Suprapubic skin (tissue), 4 donors: ENCODE measurements at regions not wholly inside any gene's neighbourhood (a gene's known extent, or its start where the extent isn't known, plus 50 kb on each side); places are given as distances from the start of the nearest gene placed in this dataset.

Experiments used
- DNase-seq, 2 donors: peaks; one replicate each; pipeline ENCODE4 v3.0.0-alpha.2; 2019; ENCODE audit warnings: low spot score in 2 of 2
- H3K27ac ChIP-seq: fragments of 200-600 bp; sonication (generic); one replicate; pipeline ENCODE4 v1.5.1; 2019
- H3K27me3 ChIP-seq: fragments of 200-600 bp; sonication (generic); one replicate; pipeline ENCODE4 v1.5.1; 2019
- H3K36me3 ChIP-seq: fragments of 200-600 bp; sonication (generic); one replicate; pipeline ENCODE4 v1.5.1; 2019
- H3K4me1 ChIP-seq: fragments of 200-600 bp; sonication (generic); one replicate; pipeline ENCODE4 v1.5.1; 2019
- H3K4me3 ChIP-seq: fragments of 200-600 bp; sonication (generic); one replicate; pipeline ENCODE4 v1.5.1; 2019; ENCODE audit warnings: mild to moderate bottlenecking
- H3K9me3 ChIP-seq: fragments of 200-600 bp; sonication (generic); one replicate; pipeline ENCODE4 v1.5.1; 2019
- EP300 ChIP-seq: sonication (generic); formaldehyde crosslinking; IDR thresholded peaks from one replicate; pipeline ENCODE4 v1.6.1; 2017; ENCODE audit warnings: antibody characterized with exemption
- POLR2A ChIP-seq, 2 donors: fragments of 450-650 bp; IDR thresholded peaks; one replicate each; pipeline ENCODE4 v1.6.1; 2017; ENCODE audit warnings: antibody characterized with exemption in 2 of 2, mild to moderate bottlenecking in 2 of 2, moderate library complexity in 2 of 2
- POLR2AphosphoS5 ChIP-seq, 3 donors: sonication (generic); formaldehyde crosslinking; IDR thresholded peaks; one replicate each; pipeline ENCODE4 v1.6.1; 2017; ENCODE audit warnings: antibody characterized with exemption in 3 of 3
- WGBS: methylation state at CpG from one replicate; pipeline ENCODE4 v1.1.5; 2018; 5-methylcytosine and 5-hydroxymethylcytosine counted together
- TF ChIP-seq, protein P1 (sequence below), 2 donors: fragments of 200-600 bp in 1 of 2; fragments of 450-650 bp in 1 of 2; sonication (generic) in 1 of 2; IDR thresholded peaks; one replicate each; pipeline ENCODE4 v1.5.1; 2016 to 2019; ENCODE audit warnings: antibody characterized with exemption in 2 of 2, mild to moderate bottlenecking in 1 of 2, moderate library complexity in 1 of 2

DNA sequence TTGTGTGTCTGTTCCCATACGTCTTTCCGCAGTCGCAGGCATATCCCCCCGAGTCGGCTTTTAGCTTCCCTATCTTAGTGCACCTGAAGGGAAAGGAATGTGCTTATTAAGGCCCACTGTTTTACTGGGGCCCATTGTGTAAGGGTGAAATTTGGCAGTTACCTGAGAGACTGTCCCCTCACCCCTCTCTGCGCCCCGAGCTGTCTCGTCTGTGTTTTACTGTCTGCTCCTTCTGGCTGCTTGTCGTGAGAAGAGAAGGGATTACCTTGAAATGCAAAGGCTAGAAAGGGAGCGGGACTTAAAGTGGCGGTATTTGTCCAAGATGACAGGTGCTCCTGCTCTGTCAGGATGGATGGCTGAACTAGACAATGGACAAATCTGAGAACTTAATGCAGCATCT lies 233.0 kb upstream of the POU1F1 start:
- no peaks in the 10 kb centered on the region for H3K27me3 ChIP-seq
- H3K4me3 ChIP-seq = no peak overlapping the region

DNA sequence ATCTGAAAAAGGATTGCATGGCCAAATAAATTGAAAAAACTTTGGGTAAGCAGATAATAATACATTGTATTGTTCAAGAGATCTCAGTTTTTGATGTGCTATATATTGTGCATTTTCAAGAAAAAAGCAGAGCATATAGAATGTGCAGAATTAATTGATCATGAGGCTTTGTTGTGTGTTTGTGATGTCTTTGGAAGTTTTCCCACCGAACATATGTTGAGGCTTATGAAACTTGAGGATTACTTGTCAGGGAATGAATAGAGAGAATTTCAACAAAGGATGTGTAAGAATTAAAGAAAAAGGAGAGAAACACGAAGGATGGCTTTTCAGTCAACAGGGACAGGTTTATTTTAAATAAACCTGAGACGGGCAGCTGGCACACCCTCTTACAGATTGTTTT lies 232.5 kb upstream of the POU1F1 start:
- no peaks in the 10 kb centered on the region for H3K4me1 ChIP-seq
- H3K27ac ChIP-seq = no peak overlapping the region
- no peaks in the 10 kb centered on the region for H3K9me3 ChIP-seq
- 33% methylated on average over 3 of the region's 3 CpGs for WGBS
- TF ChIP-seq EP300 (no peak), POLR2A (IDR thresholded peaks at IDR 0.05) (no peak), POLR2AphosphoS5 (IDR thresholded peaks at IDR 0.05) (no peak)
- TF ChIP-seq, protein P1, sequence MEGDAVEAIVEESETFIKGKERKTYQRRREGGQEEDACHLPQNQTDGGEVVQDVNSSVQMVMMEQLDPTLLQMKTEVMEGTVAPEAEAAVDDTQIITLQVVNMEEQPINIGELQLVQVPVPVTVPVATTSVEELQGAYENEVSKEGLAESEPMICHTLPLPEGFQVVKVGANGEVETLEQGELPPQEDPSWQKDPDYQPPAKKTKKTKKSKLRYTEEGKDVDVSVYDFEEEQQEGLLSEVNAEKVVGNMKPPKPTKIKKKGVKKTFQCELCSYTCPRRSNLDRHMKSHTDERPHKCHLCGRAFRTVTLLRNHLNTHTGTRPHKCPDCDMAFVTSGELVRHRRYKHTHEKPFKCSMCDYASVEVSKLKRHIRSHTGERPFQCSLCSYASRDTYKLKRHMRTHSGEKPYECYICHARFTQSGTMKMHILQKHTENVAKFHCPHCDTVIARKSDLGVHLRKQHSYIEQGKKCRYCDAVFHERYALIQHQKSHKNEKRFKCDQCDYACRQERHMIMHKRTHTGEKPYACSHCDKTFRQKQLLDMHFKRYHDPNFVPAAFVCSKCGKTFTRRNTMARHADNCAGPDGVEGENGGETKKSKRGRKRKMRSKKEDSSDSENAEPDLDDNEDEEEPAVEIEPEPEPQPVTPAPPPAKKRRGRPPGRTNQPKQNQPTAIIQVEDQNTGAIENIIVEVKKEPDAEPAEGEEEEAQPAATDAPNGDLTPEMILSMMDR (IDR thresholded peaks at IDR 0.05) = no peak
- H3K36me3 ChIP-seq = no peaks in the 10 kb centered on the region
- H3K4me3 ChIP-seq = no peak overlapping the region
- no peak for DNase-seq
- H3K27me3 ChIP-seq = no peaks in the 10 kb centered on the region

More for the DNA sequence above, 233.0 kb upstream of the POU1F1 start:
- no peak overlapping the region for H3K27ac ChIP-seq
- H3K36me3 ChIP-seq = no peaks in the 10 kb centered on the region
- no peaks in the 10 kb centered on the region for H3K4me1 ChIP-seq
- H3K9me3 ChIP-seq = no peaks in the 10 kb centered on the region
- WGBS = 35% methylated on average over 11 of the region's 11 CpGs
- DNase-seq = no peak
- TF ChIP-seq, protein P1 (IDR thresholded peaks at IDR 0.05) = no peak
- TF ChIP-seq EP300 (no peak), POLR2AphosphoS5 (IDR thresholded peaks at IDR 0.05) (no peak), POLR2A (IDR thresholded peaks at IDR 0.05) (no peak)

- Histone ChIP-seq H3K4me1 (no peaks in the 10 kb centered on the region), H3K27ac (no peak overlapping the region), H3K36me3 (no peaks in the 10 kb centered on the region), H3K9me3 (no peaks in the 10 kb centered on the region), H3K4me3 (no peak overlapping the region), H3K27me3 (no peaks in the 10 kb centered on the region)
- DNase-seq = no peak
- 64% methylated on average over 1 of the region's 1 CpG for WGBS
- TF ChIP-seq POLR2AphosphoS5 (IDR thresholded peaks at IDR 0.05) = no peak
- no peak for TF ChIP-seq EP300
Observed at GRCh38 chr3:87507753-87508152, 231.4 kb upstream of the POU1F1 start.

GRCh38 chr3:87503900-87504498 lies 227.6 kb upstream of the POU1F1 start:
- TF ChIP-seq, protein P1 (IDR thresholded peaks at IDR 0.05) = peak; percentile 22 to 33
- TF ChIP-seq EP300 = no peak

DNA sequence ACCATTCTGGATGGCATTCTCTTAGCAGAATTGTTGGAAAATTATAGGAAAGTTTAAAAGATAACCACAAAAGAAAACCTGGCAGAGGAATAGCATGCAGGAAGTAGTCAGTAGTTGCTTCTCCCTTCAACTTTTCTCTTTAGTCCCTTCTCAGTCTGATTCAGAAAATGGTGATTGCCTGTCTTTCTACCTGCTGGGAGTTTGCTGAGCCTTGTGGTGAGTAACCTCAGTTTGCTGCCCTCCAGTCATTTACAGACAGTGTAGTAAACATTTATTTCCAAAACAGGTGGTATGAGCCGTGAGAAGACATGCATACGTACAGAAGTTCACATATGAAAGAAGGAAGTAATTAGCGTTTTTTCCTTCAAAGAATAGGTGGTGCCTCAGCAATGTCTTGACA lies 224.7 kb upstream of the POU1F1 start:
- Histone ChIP-seq H3K27me3 (no peaks in the 10 kb centered on the region), H3K27ac (no peak overlapping the region), H3K36me3 (no peaks in the 10 kb centered on the region), H3K4me1 (no peaks in the 10 kb centered on the region), H3K4me3 (no peak overlapping the region), H3K9me3 (no peaks in the 10 kb centered on the region)
- TF ChIP-seq, protein P1 (IDR thresholded peaks at IDR 0.05) = no peak
- TF ChIP-seq EP300 = no peak
- TF ChIP-seq POLR2A (IDR thresholded peaks at IDR 0.05) = no peak
- TF ChIP-seq POLR2AphosphoS5 (IDR thresholded peaks at IDR 0.05) = no peak
- 34% methylated on average over 3 of the region's 3 CpGs for WGBS
- no peak for DNase-seq

More at GRCh38 chr3:87503900-87504498, 227.6 kb upstream of the POU1F1 start:
- Histone ChIP-seq H3K27me3 (no peaks in the 10 kb centered on the region), H3K36me3 (no peaks in the 10 kb centered on the region), H3K27ac (no peak overlapping the region), H3K4me3 (no peak overlapping the region), H3K4me1 (no peaks in the 10 kb centered on the region), H3K9me3 (no peaks in the 10 kb centered on the region)
- no peak for DNase-seq
- 42% methylated on average over 8 of the region's 8 CpGs for WGBS
